ENCODE measurements at regions not wholly inside any gene's neighbourhood (a gene's known extent, or its start where the extent isn't known, plus 50 kb on each side); places are given as distances from the start of the nearest gene placed in this dataset.

DNA sequence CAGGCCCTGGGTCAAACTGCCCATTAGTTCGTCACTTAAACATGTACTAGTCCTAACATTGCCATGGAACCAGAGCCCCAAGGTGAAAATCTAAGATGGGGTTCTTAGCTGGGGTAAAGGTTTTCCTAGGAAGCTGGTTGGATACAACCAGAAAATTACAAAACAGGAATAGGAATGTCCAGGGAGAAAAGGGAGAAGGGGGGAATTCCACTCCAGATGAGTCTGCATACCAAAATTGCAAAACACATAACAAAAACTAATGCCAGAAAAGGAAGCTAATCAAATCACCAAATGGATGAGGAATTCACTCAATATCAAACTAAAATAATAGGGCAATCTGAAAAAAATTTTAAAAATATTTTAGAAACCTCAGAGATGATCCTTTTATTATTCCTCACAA lies 396.2 kb downstream of the EFNA5 start:
- DNase-seq (ENCODE audit: low spot score): no peak

DNA sequence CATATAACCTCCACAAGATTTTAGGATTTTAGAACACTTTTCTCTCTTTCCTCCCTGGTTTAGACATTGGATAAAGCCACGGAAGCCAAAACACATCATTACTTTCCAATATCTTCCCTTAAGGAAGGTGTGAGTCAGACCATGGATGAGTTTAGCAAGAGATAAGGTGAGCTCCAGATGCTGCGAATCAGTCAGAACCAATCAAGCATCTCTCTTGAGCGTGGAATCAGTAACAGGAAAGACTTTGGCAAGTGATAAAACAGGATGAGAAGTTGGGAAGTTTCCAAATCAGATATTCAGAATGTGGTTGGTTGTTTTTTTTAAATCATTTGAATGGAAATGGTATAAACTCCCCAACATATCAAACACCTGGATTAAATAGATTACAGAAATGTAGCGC lies 397.8 kb downstream of the EFNA5 start:
- no peak for DNase-seq (ENCODE audit: low spot score)
- TF ChIP-seq, protein P1, sequence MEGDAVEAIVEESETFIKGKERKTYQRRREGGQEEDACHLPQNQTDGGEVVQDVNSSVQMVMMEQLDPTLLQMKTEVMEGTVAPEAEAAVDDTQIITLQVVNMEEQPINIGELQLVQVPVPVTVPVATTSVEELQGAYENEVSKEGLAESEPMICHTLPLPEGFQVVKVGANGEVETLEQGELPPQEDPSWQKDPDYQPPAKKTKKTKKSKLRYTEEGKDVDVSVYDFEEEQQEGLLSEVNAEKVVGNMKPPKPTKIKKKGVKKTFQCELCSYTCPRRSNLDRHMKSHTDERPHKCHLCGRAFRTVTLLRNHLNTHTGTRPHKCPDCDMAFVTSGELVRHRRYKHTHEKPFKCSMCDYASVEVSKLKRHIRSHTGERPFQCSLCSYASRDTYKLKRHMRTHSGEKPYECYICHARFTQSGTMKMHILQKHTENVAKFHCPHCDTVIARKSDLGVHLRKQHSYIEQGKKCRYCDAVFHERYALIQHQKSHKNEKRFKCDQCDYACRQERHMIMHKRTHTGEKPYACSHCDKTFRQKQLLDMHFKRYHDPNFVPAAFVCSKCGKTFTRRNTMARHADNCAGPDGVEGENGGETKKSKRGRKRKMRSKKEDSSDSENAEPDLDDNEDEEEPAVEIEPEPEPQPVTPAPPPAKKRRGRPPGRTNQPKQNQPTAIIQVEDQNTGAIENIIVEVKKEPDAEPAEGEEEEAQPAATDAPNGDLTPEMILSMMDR (IDR thresholded peaks at IDR 0.05; ENCODE audit: extremely low read depth, missing control alignments): no peak

More for the DNA sequence above, 396.2 kb downstream of the EFNA5 start:
- TF ChIP-seq, protein P1 (IDR thresholded peaks at IDR 0.05; ENCODE audit: extremely low read depth, missing control alignments): no peak

DNA sequence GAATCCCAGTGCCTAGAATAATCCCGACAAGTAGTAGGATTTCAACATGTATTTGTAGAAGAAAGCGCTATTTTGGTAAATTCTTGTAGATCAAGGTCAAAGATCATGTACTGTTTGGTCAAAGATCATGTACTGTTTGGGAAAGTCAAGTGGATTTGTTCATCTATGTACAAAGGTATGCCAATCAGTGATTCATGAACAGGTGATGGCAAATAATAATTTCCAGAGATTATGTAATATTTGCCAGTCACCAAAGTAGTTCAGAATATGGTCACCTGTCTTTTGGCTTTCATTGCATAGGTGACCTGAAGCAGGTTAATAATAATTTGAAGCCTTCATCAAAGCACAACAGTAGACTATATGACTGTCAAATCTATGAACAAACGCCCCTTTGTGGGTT lies 398.2 kb downstream of the EFNA5 start:
- TF ChIP-seq, protein P1 (IDR thresholded peaks at IDR 0.05; ENCODE audit: extremely low read depth, missing control alignments): no peak
- DNase-seq (ENCODE audit: low spot score): no peak

DNA sequence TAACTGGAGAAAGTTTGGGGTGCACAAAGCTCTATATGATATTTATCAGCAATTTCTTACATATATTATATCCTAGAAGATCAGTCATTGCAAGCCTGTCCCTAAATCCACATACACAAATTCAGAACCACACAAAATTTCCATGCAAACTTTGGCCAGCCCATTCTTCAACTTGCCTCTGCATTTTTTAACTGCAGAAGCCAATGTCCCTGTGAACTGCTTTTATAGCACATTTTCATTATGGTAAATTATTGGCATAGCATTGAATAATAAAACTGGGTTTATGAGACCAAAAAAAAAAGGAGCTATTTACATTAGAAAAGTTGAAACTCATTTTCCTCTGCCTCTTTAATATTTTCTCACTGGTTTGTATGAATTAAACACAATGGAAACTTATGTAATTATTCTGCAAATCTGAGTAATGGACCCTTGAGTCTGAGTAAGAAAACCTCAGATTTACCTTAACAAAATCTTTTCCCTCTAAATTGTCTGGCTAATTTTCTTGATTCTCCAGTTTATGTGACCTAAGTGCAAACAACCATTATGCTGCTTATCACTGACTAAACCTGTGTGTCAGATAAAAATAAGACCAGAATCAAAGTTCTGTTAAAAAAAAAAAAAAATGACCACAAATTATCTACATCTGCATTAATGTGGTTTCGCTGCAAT lies 398.9 kb downstream of the EFNA5 start:
- TF ChIP-seq, protein P1 (IDR thresholded peaks at IDR 0.05; ENCODE audit: extremely low read depth, missing control alignments): no peak
- DNase-seq (ENCODE audit: low spot score): no peak

DNA sequence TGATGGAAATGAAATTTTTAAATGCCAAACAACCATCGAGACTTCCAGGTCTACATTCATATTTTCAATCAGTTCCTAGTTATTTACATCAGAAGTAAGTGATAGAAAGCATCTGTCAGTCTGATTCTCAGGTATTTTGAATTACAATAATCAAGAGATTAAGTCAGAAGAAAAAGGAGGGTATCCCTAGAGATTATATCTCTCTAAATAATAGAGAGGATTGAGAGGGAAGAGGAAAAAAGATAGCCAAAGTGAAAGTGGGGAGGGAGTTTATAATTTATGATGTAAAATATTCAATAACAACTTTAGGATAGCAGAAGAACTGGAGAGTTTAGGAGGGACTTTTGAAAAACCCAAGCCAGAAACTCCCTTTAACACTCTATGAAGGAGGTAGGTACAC lies 400.2 kb downstream of the EFNA5 start:
- TF ChIP-seq, protein P1 (IDR thresholded peaks at IDR 0.05; ENCODE audit: extremely low read depth, missing control alignments): no peak
- no peak for DNase-seq (ENCODE audit: low spot score)

DNA sequence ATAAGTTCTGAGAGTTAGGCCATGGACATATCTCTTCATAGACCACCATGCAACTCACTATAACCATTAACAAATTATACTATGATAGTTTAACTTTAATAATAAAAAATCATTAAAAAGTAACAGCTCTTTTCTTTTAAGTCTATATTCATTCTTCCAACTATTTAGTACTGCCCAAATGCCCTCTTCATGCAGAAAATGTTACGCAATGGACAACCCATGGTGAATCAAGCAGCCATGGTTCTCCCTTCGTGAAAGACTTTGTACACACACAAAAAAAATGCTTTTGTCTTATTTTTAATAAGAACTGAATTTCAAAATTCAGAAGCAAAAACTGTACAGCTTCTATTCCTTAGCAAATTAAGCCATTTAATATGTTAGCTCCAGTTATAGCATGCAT lies 401.1 kb downstream of the EFNA5 start:
- TF ChIP-seq, protein P1 (IDR thresholded peaks at IDR 0.05; ENCODE audit: extremely low read depth, missing control alignments): no peak
- no peak for DNase-seq (ENCODE audit: low spot score)

DNA sequence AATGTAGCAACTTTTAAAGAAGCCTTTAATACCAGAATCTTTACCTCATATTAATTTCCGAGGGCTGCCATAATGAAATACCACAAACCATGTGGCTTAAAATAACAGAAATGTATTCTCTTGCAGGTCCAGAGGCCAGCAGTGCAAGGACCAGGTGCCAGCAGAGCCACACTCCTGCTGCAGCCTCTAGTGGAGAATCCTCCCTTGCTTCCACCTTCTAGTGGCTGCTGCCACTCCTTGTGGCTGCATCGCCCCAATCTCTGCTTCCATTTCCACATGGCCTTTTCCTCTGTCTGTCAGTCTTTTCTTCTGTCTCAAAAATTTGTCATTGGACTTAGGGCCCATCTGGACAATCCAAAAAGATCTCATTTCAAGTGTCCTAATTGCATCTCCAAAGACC lies 401.5 kb downstream of the EFNA5 start:
- DNase-seq (ENCODE audit: low spot score): no peak
- TF ChIP-seq, protein P1 (IDR thresholded peaks at IDR 0.05; ENCODE audit: extremely low read depth, missing control alignments): no peak
